ENCODE measurements at regions not wholly inside any gene's neighbourhood (a gene's known extent, or its start where the extent isn't known, plus 50 kb on each side); places are given as distances from the start of the nearest gene placed in this dataset.

DNA sequence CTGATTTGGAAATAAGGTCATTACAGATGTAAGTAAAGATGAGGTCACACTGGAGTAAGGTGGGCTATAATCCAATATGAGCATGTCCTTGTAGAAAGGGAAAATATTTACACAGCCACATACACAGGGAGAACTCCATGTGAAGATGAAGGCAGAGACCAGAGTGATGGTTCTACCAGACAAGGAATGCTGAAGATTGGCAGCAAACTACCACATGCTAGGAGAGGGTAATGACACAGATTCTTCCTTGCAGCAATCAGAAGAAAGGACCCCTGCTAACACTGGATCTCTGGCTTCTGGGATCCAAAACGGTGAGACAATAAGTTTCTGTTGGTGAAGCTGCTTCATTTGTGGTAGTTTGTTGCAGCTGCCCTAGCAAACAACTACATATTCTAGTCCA, 56.0 kb upstream of the SPTSSB start:
- H3K4me2 ChIP-seq (ENCODE audit: low read length): no peak overlapping the region
- H3K4me3 ChIP-seq (ENCODE audit: low read length): no peak overlapping the region
- TF ChIP-seq EZH2 (IDR thresholded peaks at IDR 0.05; ENCODE audit: low read length, unreplicated experiment): no peak
- no peak for TF ChIP-seq EZH2phosphoT487 (IDR thresholded peaks at IDR 0.05; ENCODE audit: borderline replicate concordance, low read length)
- TF ChIP-seq, protein P1, sequence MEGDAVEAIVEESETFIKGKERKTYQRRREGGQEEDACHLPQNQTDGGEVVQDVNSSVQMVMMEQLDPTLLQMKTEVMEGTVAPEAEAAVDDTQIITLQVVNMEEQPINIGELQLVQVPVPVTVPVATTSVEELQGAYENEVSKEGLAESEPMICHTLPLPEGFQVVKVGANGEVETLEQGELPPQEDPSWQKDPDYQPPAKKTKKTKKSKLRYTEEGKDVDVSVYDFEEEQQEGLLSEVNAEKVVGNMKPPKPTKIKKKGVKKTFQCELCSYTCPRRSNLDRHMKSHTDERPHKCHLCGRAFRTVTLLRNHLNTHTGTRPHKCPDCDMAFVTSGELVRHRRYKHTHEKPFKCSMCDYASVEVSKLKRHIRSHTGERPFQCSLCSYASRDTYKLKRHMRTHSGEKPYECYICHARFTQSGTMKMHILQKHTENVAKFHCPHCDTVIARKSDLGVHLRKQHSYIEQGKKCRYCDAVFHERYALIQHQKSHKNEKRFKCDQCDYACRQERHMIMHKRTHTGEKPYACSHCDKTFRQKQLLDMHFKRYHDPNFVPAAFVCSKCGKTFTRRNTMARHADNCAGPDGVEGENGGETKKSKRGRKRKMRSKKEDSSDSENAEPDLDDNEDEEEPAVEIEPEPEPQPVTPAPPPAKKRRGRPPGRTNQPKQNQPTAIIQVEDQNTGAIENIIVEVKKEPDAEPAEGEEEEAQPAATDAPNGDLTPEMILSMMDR (conservative IDR thresholded peaks at IDR 0.05; ENCODE audit: low read depth, low read length): no peak
- no peak overlapping the region for H3K27ac ChIP-seq (ENCODE audit: low read length)
- H3K27me3 ChIP-seq (ENCODE audit: low read length): no peaks in the 10 kb centered on the region
- no peaks in the 10 kb centered on the region for H3F3A ChIP-seq (ENCODE audit: low read length, unreplicated experiment)
- no peaks in the 10 kb centered on the region for H3K9me3 ChIP-seq (ENCODE audit: low read length)
- peaks cover 4% of the 10 kb centered on the region for H3K79me2 ChIP-seq (ENCODE audit: low read length)
- H2AFZ ChIP-seq (ENCODE audit: low read length): no peak overlapping the region
- DNase-seq (no peak), ATAC-seq (no peak)
- POLR2A ChIA-PET (ENCODE audit: unreplicated experiment): interaction anchor here (0.7 kb wide), 1 partner anchor 63 kb away, joined by 11 read pairs; no protein-coding TSS in a partner anchor
- no peaks in the 10 kb centered on the region for H3K36me3 ChIP-seq (ENCODE audit: low read depth, low read length)
- no peaks in the 10 kb centered on the region for H4K20me1 ChIP-seq (ENCODE audit: low read length)
- peaks cover 21% of the 10 kb centered on the region for H3K4me1 ChIP-seq (ENCODE audit: insufficient read depth, low read length)
- intact Hi-C loops (cut with micrococcal nuclease): no loop called here
- no TSS peak for BruUV-seq (replicated peaks)
- no peak overlapping the region for H3K9ac ChIP-seq (ENCODE audit: low read length)
- CTCF ChIA-PET: no interaction called here
- no peaks in the 10 kb centered on the region for H3K9me2 ChIP-seq (replicated peaks; ENCODE audit: low read length)

DNA sequence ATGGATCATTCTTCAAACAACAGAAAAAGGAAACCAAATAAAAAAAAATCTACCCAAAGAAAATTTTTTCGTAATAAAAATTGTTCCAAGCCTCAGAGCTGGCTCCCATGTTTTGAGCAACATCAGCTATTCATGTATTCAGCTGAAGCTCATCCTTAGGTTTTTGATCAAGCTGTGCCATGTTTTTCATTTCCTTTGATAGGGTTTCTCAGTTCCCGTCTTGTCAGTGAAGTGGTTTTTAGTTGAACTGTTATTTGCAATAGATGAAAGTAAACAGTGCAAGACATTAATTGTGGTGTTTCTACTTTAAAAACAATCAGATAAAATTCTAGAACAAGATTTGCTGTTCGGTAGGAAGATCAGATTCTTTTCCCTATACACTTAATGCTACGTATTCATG, 55.4 kb upstream of the SPTSSB start:
- Histone ChIP-seq H3K4me3 (ENCODE audit: low read length) (no peak overlapping the region), H3K4me1 (ENCODE audit: insufficient read depth, low read length) (peaks cover 27% of the 10 kb centered on the region), H3K9ac (ENCODE audit: low read length) (no peak overlapping the region), H3K36me3 (ENCODE audit: low read depth, low read length) (no peaks in the 10 kb centered on the region), H3K27me3 (ENCODE audit: low read length) (no peaks in the 10 kb centered on the region), H3K4me2 (ENCODE audit: low read length) (no peak overlapping the region), H2AFZ (ENCODE audit: low read length) (no peak overlapping the region), H3K9me2 (replicated peaks; ENCODE audit: low read length) (no peaks in the 10 kb centered on the region), H4K20me1 (ENCODE audit: low read length) (no peaks in the 10 kb centered on the region), H3F3A (ENCODE audit: low read length, unreplicated experiment) (no peaks in the 10 kb centered on the region), H3K79me2 (ENCODE audit: low read length) (peaks cover 10% of the 10 kb centered on the region), H3K9me3 (ENCODE audit: low read length) (no peaks in the 10 kb centered on the region), H3K27ac (ENCODE audit: low read length) (no peak overlapping the region)
- ATAC-seq (no peak), DNase-seq (no peak)
- ChIA-PET POLR2A (ENCODE audit: unreplicated experiment) (interaction anchor here (0.6 to 0.7 kb wide), 2 partner anchors 62 to 983 kb away, joined by 3 to 11 read pairs; no protein-coding TSS in a partner anchor), CTCF (no interaction called here)
- BruUV-seq (replicated peaks): no TSS peak
- TF ChIP-seq, protein P1 (conservative IDR thresholded peaks at IDR 0.05; ENCODE audit: low read depth, low read length): no peak
- TF ChIP-seq EZH2 (IDR thresholded peaks at IDR 0.05; ENCODE audit: low read length, unreplicated experiment): no peak
- no peak for TF ChIP-seq EZH2phosphoT487 (IDR thresholded peaks at IDR 0.05; ENCODE audit: borderline replicate concordance, low read length)
- intact Hi-C loops (cut with micrococcal nuclease): no loop called here

DNA sequence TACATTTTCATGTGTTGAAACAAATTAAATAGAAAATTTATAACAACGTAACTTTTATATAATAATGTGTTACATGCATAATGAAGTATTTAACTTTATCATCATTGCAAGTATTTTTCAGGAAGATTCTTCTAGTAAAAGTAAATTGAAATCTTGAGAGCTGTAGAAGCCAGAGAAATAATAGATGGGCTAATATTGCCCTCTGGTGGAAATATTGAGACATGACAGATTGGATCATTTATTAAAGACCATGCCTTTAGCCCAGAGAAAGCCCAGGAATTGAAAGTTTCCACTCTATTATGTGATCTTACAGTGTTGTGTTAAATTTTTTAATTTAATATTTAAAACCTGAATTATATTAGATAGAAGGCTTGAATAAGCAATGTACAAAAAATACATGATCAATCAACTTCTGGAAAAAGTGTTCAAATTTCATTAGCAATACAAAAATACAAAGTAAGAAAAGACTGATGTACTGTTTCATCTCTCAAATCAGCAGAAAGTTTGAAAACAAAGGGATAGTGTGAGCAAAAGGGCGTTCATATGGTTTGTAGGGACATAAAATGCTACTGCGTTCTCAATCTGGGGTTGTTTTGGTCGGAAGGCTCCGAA, 52.7 kb upstream of the SPTSSB start:
- TF ChIP-seq, protein P1 (conservative IDR thresholded peaks at IDR 0.05; ENCODE audit: low read depth, low read length): peak; percentile 77
- TF ChIP-seq EZH2phosphoT487 (IDR thresholded peaks at IDR 0.05; ENCODE audit: borderline replicate concordance, low read length): no peak
- Histone ChIP-seq H4K20me1 (ENCODE audit: low read length) (no peaks in the 10 kb centered on the region), H3K9me3 (ENCODE audit: low read length) (no peaks in the 10 kb centered on the region), H3K4me3 (ENCODE audit: low read length) (no peak overlapping the region), H3K9me2 (replicated peaks; ENCODE audit: low read length) (no peaks in the 10 kb centered on the region), H3K9ac (ENCODE audit: low read length) (peak overlapping the region; percentile 90), H3F3A (ENCODE audit: low read length, unreplicated experiment) (no peaks in the 10 kb centered on the region), H2AFZ (ENCODE audit: low read length) (no peak overlapping the region), H3K79me2 (ENCODE audit: low read length) (peaks cover 17% of the 10 kb centered on the region), H3K27me3 (ENCODE audit: low read length) (no peaks in the 10 kb centered on the region), H3K4me2 (ENCODE audit: low read length) (no peak overlapping the region), H3K27ac (ENCODE audit: low read length) (peak overlapping the region; percentile 96), H3K36me3 (ENCODE audit: low read depth, low read length) (no peaks in the 10 kb centered on the region), H3K4me1 (ENCODE audit: insufficient read depth, low read length) (peaks cover 51% of the 10 kb centered on the region)
- ChIA-PET POLR2A (ENCODE audit: unreplicated experiment) (interaction anchor here (0.8 to 0.9 kb wide), 2 partner anchors 52 to 1495 kb away, joined by 3 to 5 read pairs; no protein-coding TSS in a partner anchor), CTCF (interaction anchor here (1.0 kb wide), 1 partner anchor 328 kb away, joined by 3 read pairs; no protein-coding TSS in a partner anchor)
- ATAC-seq (peak; percentile 16; the same call in 1 of the 2 replicates), DNase-seq (peak; percentile 86)
- BruUV-seq (replicated peaks): no TSS peak
- intact Hi-C loops (cut with micrococcal nuclease): loop anchor here (1.0 to 5.0 kb wide), 9 partner anchors 15 to 847 kb away; partner anchors contain the start of gene NMD3

All from PC-3 (cell line).